NOMO-1 treated with dmso at 0.1 percent for 144 hours (cell line): ENCODE measurements at regions not wholly inside any gene's neighbourhood (a gene's known extent, or its start where the extent isn't known, plus 50 kb on each side); places are given as distances from the start of the nearest gene placed in this dataset.
"Not testable (repeated sequence)": the region's sequence is repeated elsewhere in the genome, so short reads cannot be mapped to it uniquely, and the experiment has no call there.

Experiments used
- DNase-seq: peaks from one replicate; lab custom pipeline; 2025; ENCODE audit not compliant: unreplicated experiment; lab: John Stamatoyannopoulos, UW

DNA sequence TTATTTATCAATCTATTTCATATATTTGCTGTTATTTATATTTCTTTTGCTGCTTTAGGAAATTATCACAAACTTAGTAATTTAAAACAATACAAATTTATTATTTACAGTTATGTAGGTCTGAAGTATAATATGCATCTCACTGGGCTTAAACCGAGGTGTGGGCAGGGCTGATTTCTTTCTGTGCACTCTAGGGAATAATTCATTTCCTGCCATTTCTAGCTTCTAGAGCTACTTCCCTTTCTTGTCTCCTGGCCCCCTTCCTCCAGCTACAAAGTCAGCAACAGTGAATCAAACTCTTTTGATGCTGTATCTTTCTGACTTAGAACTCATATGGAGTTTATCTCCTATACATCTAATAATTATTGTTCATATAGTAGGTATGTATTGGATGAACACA is 303.5 kb upstream of the ARSJ start:
- peak; percentile 35 for DNase-seq

DNA sequence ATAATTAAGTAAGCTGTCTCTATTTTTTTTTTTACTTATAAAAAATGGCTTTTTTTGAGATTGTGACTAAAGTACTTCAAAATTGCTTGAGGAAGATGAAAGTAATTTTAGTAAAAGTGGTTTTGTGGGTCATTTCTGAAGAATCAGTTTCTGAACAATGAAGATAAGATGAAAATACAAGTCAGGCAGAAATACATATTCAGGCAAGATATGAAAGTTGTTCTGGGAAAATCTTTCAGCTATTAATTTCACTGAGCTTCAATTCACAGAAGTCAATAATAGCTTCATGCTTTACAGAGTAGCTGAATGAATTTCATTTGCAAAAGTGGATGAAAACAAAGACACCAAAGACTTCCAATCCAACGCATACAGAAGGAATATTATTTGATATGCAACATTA is 305.2 kb upstream of the ARSJ start:
- no peak for DNase-seq

DNA sequence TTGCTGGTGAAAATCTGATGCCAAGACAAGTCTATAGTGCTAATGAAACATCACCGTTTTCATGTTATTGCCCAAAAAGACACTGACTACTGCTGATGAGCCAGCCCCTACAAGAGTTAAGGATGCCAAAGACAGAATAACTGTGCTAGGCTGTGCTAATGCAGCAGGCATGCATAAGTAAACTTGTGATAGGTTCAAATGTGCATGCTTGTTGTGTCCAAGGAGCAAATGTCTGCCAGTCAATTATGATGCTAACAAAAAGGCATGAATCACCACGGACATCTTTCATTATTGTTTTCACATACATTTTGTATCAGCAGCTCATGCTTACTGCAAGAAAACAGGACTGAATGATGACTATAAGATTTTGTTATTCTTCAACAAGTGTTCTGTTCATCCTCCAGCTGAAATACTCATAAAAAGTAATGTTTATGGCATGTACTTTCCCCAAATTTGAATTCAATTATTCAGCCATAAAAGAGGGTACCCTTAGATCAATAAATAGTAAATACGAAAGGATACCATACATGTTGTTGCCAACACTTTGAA is 306.9 kb upstream of the ARSJ start:
- no peak for DNase-seq

DNA sequence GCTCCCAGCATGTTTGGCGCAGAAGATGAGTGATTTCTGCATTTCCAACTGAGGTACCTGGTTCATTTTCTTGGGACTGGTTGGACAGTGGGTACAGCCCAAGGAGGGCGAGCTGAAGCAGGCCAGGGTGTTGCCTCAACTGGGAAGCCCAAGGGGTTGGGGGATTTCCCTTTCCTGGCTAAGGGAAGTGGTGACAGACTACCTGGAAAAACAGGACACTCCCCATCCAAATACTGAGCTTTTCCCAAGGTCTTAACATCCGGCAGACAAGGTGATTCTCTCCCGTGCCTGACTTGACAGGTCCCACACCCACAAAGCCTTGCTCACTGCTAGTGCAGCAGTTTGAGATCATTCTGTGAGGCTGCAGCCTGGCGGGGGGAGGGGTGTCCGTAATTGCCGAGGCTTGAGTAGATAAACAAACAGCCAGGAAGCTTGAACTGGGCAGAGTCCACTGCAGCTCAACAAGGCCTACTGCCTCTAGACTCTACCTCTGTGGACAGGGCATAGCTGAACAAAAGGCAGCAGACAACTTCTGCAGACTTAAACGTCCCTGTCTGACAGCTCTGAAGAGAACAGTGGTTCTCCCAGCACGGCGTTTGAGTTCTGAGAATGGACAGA is 307.7 kb upstream of the ARSJ start:
- no peak for DNase-seq

DNA sequence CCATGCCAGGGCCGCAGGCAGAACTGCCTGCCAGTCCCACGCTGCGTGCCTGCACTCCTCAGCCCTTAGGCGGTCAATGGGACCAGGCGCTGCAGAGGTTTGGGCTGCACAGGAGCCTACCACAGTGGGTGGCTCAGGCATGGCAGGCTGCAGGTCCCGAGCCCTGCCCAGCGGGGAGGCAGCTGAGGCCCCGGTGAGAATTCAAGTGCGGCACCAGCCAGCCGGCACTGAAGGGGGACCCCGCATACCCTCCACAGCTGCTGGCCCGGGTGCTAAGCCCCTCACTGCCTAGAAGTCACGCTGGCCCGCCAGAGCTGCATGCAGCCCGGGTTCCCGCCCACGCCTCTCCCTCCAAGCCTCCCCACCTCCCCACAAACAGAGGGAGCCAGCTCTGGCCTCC is 302.5 kb upstream of the UGT8 start:
- DNase-seq: no peak

DNA sequence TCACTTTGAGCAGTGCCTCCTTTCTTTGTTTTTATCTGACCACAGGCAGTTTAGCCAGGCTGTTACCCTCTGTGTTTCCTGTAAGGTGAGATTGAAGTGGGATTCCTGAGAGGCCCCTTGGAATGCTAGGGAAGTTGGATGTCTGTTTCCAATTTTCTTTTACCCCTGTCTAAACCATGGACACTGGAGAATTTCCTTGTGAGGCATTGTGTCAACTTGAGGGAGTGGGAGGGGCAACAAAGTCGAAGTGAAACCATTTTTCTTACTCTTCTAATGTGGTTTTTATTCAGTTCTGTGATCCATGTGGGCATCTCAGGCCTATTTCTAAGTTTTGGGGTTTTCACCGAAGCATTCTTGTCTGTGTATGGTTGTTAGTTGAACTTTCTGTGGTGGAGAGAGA is 296.1 kb upstream of the UGT8 start:
- DNase-seq: no peak

DNA sequence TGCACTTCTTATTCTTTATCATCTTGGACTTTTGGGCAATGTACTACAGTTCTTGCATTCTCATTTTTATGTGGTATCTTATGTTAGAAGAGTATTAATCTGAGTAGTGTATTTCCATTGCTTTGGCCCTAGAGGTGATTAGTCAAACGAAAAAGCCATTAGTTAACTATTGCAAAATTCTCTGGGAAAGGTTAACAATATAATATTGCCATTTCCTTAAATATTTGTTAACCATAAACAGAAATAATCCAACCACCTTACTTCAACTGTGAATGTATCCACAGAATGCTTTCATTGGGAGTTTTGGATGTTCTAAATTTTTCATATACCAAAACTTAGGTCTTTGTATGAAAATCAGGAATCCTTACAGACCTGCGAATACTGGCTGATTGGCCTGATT is 294.6 kb upstream of the UGT8 start:
- no peak for DNase-seq

DNA sequence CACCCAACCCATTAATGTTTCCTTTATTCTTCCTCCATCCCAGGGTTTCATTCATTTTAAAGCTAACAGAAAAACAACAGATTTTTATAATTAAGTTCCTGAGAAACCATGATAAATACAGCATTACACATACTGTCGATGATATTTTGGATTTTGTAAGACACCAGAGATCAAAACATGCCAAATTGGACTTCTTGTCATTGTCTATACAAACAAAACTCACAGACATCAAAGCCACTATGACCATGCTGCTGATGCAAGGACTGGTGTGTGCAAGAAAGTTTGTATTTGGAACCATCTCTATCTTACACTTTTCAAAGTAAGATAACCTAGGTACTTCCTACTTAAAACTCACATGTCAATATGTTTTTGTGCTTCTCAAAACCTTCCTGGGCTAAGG is 294.0 kb upstream of the UGT8 start:
- DNase-seq: no peak

DNA sequence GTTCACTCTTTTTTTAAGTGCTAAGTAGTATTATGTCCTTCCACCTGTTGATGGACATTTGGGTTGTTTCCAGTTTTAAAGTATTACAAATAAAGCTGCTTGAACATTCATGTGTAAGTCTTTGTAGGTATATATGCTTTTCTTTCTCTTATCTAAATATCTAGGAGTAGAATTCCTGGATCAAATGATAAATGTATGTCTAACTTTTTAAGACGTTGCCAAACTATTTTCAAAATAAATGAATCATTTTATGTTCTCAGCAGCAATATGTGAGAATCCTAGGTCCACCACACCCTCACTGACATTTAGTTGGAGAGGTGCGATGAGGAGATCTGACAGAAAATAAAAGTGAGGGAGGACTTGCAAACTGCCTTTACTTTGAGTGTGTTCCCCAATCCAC is 291.7 kb upstream of the UGT8 start:
- DNase-seq: no peak

DNA sequence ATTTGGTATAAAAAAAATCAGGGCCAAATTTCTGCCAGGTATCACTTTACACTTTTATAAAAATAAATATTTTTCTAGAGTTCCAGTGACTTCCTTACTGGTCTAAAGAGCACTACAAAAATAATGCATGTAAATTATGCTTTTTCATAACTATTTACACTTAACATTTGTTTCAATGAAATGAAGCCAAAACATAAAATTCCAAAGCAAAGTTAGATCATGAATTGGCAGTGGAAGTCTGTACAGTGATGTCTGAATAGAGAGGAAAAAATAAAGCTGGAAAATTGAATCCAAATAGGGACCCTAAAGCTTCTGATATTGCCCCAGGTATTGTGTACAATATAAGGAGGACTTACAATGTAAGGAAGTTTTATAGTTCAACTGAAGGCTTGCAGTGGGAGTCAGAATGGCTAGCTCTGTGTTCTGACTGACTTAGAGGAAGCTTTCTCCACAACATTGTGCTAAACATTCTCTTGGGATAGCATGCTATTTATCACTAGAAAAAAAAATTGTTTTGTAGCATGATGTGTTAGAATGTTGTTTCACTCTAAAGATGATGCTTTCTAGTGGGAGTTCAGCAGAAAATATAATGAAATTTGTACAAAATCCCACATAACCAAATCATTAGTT is 288.2 kb upstream of the UGT8 start:
- no peak for DNase-seq

DNA sequence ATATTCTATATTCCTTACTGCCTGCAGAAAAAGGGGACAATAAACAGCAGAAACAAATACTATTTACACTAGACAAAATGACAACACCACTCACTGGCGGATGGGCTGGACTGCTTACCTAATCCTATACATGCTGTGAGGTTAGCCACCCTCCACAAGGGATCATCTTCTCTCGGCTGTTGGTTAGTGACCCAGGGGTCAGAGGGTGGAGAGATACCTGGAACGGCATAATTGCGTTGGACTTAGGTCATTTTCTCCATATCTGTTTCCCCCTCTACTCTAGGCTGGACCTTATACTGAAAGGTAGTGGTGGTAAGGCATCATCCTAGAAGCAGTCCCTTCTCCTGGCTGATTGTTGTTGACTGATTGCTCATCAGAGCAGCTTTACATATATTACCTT is 286.8 kb upstream of the UGT8 start:
- no peak for DNase-seq

DNA sequence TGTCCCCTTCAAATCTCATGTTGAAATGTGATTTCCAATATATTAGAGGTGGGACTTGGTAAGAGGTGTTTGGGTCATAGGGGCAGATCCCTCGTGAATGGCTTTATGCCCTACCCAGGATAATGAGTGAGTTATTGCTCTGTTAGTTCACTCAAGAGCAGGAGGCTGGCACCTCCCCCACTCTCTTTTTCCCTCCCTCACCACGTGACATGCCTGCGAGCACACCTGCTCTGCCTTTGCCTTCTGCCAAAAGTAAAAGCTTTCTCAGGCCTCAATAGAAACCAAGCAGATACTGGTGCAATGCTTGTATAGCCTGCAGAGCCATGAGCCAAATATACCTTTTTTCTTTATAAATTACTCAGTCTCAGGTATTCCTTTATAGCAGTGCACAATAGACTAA is 286.3 kb upstream of the UGT8 start:
- no peak for DNase-seq

DNA sequence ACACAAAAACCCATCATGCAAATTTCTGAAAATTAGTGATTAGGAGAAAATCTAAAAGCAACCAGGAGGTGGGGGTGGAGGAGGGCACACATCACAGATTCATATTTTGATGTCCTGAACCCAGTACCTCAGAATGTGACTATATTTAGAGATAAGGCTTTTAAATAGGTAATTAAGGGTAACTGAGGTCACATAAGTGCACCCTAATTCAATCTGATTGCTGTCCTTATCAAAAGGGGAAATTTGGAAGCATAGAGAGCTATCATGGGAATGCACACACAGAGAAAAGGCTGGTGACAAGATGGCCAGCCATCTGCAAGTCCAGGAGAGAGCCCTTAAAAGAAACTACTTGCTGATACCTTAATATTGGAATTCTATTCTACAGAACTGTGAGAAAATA is 281.8 kb upstream of the UGT8 start:
- no peak for DNase-seq

DNA sequence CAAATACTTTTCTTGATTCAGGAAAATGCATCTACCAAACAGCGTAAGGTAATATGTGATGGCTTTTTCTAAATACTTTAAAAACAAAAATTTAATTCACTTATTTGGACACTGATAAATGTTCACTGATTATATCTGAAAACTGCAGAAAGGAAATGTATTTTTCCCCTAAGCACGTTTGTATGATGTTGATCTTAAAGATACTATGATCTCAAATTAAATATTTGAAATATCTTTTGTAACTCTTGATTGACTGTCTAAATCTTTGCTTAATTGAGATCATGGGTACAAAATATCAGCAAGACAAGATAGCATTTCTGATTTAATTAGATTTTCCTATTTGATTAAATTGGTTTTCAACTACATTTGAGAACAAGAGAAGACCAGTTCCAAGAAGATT is 281.0 kb upstream of the UGT8 start:
- no peak for DNase-seq

DNA sequence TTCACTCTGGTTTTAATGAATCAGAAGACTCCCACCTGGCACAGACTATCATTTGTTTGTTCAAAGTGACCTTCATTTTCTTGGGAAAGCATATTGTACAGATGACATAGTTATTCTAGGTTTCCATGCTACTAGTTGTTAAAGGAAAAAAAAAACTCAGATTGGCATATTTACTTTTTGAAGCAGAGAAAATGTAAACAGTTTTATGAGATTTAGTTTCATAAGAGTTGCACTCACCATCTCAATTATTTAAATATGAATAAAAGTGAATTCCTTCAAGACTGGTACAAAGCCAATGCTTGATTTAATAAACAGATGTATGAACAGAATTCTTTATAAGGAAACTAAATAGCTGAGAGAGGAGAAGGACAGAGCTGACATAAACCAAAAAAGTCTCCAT is 280.3 kb upstream of the UGT8 start:
- no peak for DNase-seq

DNA sequence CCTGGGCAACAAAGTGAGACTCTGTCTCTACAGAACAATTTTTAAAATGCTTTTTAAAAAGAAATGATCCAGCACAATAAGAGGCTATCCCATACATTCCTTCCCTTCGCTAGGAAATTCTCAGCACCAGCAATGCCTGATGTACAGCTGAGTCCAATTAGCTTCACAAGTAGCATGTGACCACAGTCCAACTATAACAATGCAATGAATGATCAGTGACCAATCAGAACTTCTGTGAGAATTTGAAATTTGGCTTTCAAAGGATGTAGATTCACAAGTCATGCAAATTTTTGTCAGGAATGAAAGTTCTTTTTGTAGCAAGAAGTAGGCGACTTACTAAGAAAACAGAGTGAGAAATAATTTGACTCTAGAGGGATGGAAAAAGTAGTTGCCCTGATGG is 278.5 kb upstream of the UGT8 start:
- DNase-seq: no peak

DNA sequence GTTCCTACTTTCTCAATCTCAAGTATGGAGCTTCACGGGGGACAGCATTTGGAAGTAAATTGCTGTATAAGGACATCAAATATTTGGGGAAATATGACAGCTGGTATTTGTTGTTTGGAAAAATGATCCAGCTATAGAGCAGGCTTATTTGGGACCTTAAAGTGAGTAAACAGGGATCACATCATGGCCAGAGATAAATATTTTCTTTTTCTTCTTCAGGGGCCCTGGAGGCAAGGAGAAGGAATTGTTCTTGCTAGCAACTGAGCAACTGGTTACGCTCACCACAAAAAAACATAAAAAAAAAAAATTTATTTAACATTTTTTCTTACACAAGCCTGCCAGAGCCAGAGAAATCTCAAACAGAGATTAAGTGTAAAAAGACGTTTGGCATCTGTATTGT is 277.2 kb upstream of the UGT8 start:
- no peak for DNase-seq

DNA sequence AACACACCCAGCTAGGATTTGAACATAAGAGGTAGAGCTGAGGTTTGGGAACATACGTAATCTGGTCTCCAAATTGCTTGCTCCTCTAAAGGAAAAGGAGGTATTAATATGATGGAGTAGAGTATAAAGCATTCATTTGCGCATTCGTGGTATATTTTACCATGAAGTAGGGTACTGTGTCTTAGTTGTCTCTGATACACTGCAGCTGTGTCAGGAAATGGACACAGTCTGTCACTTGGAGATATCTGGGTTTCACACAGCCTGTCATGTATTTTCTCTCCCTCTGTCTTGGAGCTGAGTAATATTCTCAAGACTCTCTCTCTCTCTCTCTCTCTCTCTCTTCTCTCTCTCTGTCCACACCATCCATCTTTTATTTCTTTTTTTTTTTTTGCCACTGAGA is 274.8 kb upstream of the UGT8 start:
- no peak for DNase-seq

DNA sequence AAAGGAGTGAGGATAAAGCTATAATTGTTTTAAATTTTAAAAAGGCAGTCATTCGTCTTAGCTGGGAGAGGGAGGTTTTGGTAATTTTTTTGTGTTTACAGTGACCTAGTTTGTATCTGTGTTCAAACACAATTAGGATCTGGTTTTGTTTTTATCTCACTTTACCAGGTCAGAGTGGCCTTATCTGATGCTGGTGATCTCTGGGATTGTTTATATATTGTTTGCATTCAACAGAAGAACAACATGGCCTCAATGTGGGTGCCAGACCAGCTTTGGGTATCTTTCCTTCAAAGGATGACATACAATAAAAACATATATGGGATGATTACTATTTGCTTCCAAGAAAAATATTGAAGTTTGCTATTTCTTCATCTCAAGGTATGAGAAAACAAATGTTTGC is 272.2 kb upstream of the UGT8 start:
- DNase-seq: no peak

DNA sequence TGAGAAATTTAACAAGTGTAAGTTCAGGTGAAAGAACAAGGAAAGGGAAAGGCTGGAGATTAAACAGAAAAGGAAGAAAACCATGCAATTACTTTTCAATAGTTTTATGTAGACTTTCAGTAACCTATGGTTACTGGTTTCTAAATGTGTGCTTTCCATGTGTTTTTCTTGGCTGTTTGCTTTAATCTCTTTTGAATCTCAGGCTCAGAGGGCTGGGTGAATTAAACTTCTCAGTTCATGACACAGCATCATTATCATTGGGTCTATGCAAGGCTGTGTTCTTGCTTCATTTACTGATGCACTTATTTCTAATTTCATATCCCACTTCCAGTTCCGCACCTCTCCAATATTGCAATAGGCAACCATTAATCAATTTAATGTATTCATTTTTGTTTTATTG is 266.5 kb upstream of the UGT8 start:
- DNase-seq: no peak

DNA sequence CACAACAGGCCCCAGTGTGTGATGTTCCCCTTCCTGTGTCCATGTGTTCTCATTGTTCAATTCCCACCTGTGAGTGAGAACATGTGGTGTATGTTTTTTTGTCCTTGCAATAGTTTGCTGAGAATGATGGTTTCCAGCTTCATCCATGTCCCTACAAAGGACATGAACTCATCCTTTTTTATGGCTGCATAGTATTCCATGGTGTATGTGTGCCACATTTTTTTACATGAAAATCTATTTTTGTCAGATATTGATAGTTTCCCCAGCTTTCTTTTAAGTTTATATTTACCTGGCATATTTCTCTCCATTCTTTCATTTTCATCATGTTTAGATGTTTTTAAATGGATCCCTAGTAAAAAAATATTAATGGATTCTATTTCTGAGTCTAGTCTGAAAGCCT is 264.2 kb upstream of the UGT8 start:
- not testable (repeated sequence) for DNase-seq

DNA sequence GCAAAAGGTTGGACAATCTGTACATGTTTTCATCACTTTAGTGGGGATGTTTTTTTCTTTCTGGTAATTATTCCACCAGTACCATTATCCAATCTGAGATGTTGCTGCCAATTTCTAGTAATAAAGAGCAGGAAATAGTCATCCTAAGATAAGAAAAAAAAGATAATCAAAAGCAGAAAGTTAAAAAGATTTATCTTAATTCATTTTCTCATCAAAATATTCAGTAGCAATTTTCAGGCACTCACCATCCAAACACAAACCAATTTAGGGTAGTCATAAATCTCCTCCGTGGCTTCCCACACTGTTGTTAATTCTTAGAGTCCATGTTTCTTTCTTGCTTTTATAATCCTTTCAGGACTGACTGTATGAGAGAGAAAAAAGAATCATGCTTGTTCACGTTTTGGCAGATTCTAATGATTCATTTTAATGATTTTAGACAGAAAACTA is 263.7 kb upstream of the UGT8 start:
- peak; percentile 19 for DNase-seq

DNA sequence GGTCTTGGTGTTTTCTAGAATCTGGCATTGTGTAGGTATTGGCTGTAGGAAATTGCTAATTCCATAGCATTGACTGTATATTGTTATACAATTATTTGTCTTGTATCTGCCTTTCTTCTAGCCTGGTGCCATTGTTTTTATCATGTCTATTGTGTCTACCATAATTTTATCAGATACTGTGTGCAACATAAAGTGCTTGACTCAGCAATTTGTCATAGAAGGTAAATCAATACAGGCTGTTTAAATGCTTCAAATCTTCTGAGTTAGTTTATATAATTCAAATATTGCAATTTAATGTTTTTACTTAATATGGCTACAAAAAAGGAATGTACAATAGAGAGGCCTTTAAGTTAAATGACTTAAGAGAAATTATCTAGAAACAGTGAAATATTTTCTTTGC is 263.3 kb upstream of the UGT8 start:
- DNase-seq: no peak
